Kidney glomerular epithelial cell (primary cell): ENCODE measurements at regions not wholly inside any gene's neighbourhood (a gene's known extent, or its start where the extent isn't known, plus 50 kb on each side); places are given as distances from the start of the nearest gene placed in this dataset.
A peak's percentile ranks its signal among the peaks of the same experiment; 100 is the strongest.

Experiments
- DNase-seq: peaks from one replicate; lab custom pipeline; 2025; lab: John Stamatoyannopoulos, UW

DNA sequence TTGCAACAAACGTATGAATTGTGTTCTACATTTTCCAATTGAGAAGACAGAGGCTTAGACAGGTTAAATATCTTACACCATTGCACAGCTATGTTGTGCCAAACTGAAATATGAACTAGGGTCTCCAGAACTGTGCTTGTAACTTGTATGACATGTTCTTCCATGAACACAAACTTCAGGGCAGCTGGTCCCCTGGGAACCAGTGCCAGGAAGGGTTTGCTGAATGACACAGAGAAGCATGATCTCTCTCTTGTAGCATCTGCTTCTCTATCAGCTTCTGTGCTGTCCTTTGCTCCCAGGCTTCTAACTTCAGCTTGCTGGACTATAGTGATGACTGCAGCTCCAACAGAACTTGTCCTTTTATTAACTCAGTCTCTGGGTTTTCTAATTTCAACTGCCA is 385.5 kb downstream of the SIPA1L2 start:
- DNase-seq, result no peak

DNA sequence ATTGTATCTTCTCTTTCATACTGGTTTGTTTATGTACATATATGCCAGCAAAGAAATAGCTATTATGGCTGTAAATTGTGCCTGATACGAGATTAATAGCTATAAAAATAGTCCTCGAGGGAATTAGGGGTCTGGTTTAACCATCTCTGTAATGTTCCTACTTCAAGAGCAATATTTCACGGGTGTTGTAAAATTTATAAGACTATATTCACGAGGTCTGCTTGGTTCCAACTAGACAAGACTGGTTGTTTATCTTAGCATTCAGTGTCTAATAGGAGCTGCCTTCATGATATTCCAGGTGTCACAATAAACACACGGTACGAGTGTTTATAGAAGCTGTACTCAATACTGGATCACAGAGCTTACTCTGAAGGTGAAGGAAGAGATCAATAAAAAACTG is 389.9 kb downstream of the SIPA1L2 start:
- DNase-seq, result no peak

DNA sequence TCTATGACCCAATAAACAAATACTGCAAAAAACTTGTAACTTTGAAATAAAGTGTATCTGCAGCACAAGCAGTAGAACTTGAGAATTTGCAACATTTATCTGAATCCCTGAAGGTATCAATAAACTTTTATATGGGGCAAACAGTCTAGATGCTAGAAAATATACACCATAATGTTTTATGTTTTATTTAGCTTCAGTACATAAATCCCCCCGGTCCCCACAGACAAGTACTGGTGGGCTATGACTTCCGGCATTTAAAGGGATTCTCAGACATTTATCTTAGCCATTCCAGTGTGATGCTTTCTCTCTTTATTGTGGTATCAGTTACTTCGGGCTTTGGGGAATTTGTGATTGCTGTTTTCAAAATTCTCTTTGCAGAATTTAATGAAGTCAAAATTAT is 390.4 kb downstream of the SIPA1L2 start:
- DNase-seq, result no peak

DNA sequence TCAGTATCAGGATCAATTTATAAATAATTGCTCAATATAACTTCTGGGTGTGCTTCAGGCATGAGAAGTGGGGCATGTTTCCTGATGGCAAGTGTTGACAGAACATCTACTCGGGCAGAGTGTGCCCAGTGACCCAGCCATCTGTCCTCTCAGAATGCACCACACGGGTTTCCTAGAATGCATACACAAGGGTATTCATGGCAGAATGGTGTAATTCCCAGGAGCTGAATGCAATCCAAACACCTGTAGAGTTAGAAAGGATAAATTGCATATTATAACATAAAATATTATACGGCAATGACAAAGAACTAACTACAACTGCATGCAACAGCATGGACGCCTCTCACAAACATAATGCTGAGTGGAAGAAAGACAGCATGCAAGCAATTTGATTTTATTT is 391.9 kb downstream of the SIPA1L2 start:
- DNase-seq, result no peak

DNA sequence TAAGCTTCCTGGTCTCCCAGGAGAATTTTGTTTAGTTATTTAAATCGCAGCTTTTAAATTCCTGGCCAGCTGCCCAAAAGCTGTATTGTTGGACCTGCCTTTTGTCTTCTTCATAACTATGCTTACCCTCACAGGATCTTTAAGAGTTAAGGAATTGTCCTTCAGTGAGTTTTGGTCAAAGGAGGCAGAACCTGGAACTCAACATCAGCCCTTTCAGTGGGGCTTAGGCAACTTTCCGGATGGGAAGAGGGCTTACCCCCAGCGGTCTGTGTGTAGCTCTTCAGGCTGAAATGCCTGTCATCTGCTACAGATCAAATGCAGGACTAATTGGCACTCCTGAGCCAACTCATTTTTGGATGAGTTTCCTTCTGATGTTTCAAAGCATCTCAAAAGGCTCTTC is 402.6 kb downstream of the SIPA1L2 start:
- no peak for DNase-seq

DNA sequence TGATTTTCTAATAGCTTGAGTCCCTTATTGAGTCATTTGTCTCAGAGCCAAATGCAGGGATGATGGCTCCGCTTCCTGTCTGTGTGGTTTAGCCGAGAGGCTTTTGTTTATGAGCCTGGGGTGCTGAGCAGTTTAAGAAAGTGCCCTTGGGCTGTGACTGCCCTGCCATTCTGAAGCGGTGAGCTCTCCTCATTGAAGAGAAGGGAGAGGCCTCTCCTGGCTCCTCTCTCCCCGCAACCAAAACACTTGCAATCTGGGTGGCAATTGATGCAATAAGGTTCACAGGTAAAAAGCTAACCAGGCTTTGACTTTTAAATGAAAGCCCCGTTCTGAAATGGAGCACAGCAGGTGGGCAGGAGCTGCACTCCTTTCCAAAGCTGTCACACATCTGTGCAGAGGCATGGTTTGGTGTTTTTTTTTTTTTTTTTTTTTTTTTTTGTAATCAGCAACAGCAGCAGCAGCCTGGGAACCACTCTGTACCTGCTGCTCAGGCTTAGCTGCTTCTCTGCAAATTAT is 403.7 kb downstream of the SIPA1L2 start:
- DNase-seq, result peak; percentile 19

DNA sequence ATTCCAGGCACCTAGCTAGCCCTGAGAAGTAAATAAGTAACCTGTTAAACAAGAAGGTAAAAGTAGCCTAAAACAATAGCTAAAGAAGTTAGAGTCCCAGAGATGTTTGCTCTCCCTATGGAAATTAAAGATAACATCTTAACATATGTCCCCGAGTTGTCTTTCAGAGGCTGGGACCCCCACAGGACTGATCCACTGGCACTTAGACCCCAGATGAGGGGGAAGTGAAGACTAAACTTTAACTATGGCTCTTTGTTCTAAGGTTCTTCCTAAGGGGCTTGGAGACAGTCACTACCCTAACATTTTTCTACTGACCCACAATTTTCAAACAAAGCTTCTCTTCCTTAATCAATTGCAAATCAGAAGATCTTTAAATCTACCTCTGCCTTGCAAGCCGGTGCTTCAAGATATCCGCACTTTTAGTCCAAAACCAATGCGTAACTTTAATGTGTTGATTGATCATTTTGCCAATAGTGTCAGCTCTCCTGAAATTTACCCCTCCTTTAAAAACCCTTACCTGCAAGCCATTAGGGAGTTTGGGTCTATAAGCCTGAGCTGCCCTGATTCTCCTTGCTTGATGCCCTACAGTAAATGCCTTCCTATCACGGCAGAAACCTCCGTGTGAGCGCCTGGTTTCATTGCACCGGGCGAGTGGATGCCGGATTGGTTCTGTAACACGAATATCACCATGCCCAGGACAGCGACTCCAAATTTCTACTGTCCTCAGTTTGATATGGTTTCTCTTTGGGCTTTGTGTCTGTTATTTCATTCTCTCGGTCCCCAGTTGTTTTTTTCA is 404.4 kb downstream of the SIPA1L2 start:
- DNase-seq, result no peak

DNA sequence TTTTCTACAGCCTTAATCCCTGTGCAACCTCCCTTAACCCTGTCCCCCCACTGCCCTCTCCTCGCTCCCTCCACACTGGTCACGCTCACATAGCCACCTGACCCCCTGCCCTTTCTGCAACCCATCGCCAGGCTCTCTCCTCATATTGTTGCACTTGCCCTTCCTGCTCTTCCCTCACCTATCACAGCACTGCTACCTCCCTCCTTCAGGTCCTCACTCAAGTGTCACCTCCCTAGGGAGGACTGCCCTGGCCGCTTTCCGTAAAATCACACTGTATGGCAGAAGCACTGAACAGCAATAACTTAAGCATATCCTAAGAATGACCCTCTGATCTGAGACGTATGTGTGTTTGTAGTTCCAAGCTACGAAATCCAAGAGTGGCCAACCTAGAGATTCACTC is 406.0 kb downstream of the SIPA1L2 start:
- DNase-seq, result no peak

DNA sequence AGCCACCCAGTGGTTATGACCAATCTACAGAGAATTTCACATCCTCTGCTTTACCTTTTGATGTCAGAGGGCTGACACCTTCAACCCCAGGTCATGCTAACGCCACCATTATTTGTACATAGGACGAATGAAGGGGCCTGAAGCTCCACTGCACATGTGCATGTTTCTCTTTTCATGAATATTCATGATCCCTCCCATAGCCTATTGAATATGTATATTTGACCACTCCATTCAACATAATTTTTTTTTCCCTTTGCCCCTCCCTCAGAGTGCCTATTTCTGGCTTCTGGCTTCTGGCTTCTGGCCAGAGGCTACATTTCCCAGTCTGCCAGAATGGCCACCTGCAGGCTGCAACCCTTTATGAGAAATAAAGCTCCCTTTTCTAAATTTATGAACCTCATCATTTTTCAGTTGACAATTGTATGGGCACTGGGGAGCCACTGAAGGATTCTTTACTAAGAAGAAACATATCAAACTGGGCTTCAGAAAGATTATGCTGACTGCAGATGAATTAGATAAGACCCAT is 406.7 kb downstream of the SIPA1L2 start:
- no peak for DNase-seq

DNA sequence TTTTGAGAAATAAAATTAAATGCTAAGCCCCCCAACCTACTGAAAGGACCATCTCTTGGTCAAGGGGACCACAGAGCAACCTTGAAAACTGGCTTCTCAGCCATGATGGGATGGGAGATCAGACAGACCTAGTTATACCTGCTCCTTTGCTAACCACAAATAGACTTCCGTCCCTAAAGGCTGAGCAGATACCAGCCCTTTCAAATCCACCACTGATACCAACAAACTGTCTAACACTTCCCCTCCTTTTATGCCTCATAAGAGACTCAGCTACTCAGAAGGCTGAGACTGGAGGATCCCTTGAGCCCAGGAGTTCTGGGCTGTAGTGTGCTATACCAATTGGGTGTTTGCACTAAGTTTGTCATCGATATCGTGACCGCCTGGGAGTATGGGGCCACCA is 407.3 kb downstream of the SIPA1L2 start:
- DNase-seq, result no peak

DNA sequence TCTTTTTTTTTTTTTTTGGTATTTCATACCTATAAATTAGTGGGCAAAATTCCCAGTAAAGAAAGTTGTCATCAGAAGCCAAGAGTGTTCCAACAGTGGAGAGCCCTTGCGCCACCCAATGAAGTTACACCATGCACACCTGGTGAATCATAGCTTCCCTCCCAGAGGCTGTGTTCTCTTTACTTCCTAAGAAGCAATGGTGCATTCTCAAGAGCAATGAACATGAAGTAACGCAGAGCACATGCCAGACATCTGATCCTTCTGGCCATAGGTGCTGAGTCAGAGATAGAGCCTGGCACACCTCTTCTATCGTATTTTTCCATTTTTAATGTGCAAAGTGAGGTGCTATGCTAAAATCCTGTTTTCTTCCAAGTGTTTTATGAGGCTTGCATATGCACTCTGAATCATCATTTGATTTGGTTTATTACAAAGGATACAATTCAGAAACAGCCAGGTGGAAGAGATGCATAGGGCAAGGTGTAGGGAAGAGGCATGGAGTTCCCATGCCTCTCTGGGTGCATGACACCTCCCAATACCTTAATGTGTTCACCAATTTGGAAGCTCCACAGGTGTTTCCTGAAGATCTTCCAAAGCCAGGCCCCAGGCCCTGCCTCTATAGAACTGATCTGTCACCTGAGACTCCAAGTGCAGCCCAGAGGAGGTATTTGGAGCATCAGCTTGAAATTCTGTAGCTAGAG is 408.0 kb downstream of the SIPA1L2 start:
- DNase-seq, result peak; percentile 42

DNA sequence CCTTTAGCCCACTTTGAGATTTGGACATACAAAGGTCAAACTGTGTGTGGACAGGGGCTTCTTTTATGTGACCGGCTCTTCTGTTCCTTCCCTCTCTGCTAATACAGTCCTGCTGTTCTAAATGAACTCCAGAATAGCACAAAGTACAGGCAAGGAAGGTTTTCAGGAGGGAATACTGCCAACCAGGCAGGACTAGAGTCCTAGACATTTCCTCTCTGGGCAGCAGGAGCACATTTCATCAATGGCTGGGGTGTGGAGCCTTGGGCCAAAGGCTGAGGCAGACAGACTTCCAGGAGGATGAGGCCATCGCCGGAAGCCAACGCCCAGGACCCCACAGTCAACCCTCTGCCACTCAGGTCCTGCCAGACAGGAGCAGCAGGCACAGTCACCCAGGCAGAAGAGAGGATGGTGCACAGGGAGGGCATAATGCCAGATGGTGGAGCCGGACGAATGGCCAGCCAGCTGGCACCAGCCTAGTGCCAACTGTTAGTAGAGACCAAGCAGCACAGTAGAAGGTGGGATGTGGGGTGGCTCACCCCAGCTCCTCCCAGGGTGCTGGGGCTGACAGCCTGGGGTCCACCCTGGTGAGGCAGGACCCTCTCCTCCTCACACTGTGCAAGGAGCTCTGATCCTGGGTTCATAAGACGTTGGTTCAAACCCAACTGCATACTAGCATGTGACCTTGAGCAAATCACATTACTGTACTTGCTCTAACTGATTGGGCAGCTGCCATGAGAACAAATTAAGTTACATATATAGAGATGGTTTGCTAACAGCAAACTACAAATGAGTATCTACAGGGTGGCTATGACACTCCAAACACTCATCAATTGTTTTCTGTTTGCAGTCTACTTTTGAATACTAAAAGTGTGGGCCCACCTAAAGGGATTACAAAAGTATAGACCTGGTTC is 410.7 kb downstream of the SIPA1L2 start:
- no peak for DNase-seq

DNA sequence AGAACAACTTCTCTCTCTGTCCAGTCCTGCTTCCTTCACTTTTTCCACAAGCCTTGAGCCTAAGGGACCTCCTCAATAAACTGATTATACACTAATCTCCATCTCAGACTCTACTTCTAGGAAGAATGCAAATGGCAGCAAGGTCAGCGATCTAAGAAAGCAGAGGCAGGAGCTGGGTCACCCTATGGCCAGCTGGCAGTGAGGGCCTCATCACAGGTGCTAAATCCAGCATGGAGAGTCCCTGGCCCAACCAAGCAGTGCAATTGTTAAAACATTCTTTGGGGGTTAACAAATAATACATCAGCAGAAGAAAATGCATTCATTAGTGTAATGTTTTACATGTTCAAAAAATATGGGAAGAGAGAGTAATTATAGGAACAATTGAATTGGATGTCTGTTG is 416.0 kb downstream of the SIPA1L2 start:
- no peak for DNase-seq

DNA sequence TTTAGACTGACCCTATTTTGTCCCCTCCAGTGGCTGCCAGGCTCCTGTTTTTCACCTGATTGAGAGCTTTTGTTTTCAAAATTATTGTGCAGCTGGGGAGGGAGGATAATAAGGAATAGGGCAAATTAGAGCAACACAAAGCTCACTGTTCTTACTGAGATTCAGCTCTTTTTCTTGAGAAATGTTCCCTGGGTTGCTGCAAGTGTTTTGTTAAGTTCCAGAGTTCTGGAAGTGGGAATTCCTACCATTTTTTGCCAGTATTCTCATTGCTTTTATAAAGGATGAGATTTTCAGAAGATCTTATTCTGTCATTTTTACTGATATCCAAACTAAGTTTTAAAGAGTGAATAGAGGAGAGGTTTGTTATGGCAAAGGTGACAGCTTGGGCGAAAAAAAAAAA is 417.7 kb downstream of the SIPA1L2 start:
- no peak for DNase-seq

DNA sequence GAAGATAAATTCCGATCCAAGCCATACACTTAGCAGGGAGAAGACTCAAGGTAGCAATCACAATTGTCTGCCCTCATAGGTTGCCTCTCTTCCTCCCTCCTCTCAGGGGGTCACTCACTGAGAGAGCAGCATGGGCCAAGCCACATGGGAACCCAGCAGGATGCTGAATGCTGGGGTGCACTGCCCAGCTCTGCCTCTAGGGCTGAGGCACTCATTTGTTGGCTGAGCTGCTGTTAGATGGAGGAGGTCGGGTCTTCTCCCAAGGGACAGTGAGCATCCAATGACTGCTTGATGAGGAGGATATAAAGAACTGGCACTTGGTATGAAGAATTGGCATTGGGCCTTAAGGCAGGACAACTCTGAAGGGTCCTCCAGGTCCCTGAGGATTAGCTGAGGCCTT is 418.8 kb downstream of the SIPA1L2 start:
- no peak for DNase-seq

DNA sequence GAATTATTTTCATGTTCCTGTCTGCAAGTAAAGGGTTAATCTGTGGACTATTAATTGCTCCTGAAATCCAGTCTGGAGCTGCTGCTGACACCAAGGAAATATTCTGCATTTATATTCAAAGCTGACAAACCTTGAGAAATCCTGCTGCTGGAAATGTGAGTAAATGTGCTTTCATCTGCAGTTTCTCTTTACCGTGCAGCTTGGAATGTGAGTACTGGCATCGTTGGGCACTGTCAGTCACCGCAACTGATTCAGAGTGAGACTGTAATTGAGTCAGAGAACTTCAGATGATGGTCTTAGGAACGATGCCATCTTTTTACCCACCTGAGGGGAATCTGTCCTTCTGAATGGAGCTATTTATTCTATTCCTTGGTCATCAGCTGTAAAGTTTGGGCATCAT is 420.6 kb downstream of the SIPA1L2 start:
- DNase-seq, result peak; percentile 20

DNA sequence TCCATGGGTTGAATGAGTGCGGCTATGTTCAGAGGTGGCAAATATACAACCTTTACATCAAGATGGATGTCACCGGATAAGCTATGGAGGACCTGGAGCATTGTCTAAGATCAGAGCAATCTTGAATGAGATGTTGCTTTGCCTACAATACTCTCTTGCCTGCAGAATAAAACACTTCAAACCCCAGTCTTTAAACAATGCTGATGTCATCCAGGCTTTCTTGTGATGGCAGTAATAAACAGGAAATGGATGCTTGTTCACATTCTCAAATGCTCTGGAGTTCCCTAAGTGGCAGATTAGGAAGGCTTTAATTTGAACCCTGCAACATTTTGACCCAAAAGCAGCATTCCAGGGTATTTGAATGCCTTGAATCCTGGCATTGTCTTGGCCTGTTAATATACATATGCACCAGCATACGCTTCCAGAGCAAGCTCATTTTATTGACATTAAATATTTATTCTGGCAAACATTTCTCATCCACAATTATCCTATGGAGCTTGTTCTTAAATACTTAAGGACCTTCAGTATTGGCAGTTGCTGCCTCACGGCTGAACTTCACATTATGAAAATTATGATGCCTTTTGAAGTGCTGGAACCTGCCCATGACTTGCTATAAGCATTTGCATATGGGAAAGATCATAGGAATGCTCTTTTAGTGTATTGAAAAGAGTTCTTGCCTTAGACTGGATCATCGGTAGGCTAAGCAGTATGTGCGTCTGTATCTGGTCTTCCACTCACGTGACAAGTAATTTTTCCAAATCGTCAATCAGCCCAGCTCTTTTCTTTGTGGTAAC is 422.7 kb downstream of the SIPA1L2 start:
- DNase-seq, result no peak

DNA sequence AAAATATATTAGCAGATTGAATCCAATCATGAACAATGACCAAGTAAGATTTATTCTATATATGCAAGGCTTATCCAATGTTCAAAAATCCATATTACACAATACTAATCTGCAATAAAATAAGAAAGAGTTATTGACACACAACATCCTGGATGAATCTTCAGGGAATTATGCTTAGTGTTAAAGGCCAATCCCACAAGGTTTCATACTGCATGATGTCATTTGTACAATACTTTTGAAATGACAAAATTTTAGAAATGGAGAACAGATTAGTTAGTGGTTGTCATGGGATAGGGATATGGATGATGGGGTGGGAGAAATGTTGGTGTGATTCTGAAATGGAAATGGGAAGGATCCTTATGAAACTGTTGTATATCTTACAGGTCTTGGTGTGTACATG is 425.7 kb downstream of the SIPA1L2 start:
- no peak for DNase-seq

DNA sequence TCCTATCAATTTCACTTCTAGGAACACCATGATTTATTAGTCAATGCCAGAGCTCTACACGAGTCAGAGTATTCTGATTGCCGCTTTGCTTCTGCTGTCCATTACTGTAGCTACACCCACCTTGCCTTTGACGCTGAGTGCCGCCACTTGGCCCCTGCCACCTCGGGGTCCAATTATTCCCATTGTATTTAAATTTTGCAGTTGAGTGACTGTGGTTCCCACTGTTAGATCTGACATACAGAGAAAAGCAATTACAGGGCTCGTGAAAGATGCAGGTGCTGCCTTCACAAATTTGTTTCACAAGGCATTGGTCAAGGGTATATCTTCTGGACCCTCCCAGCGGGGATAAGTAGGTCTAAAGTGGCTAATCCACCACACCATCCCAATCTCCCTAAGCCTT is 428.9 kb downstream of the SIPA1L2 start:
- no peak for DNase-seq

DNA sequence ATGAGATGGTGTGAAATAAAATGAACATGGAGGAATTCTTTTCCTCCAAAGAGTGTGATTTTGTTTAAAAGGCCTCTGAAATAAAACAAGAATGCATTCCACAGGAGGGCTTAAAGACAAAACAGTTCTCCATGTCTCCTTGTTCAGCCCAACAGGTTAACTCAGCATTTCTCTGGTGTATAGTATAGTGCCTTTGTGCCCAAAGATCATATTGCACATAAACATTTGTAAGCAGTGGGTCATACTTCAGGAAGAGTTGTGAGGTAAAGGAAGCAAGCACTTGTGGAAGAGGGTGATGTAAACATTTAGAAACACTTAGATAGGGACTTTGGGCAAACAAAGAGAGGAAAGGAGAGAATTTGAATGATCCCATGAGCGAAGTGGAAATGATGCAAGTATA is 433.9 kb downstream of the SIPA1L2 start:
- DNase-seq, result no peak

DNA sequence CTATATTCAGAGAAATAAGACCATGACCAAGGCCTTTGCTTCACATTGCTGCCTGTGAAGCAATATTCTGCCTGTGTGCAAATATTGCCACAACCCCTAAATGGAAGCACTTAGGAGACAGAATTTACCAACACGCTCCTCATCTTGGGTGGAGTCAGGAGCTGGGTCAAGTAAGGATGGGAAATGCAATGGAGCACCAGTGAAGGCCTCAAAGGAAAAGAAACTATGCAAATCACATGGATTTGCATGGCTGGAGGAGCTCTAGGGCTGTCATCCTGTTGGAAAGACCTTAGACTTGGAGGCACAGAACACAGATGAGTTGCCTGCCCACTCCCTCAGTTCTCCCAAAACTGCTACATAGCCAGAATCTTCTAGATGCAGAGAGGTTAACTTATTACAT is 435.5 kb downstream of the SIPA1L2 start:
- DNase-seq, result no peak

DNA sequence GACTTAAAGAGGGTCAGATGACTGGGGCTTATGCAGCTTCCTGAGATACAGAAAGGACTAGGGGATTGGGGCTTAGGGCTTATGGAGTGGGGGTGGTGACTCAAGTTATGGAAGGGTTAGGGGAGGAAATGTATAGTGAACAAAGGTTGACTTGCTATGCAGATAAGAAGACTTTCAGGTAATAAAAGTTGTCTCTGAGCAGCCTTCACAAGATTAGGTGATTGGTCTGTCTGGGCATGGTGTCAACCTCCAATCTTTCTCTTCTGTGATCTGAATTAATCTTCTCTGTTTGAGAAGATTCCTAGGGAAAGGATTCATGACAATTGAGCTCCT is 436.5 kb downstream of the SIPA1L2 start:
- DNase-seq, result no peak
